GM18517 (cell line): ENCODE measurements at regions not wholly inside any gene's neighbourhood (a gene's known extent, or its start where the extent isn't known, plus 50 kb on each side); places are given as distances from the start of the nearest gene placed in this dataset.

Source experiments
- ATAC-seq: cut with Tn5 transposase; IDR thresholded peaks from one replicate; pipeline ENCODE4 v1.9.1; 2021; ENCODE audit warnings: mild to moderate bottlenecking, moderate library complexity; ENCODE audit not compliant: unreplicated experiment

DNA sequence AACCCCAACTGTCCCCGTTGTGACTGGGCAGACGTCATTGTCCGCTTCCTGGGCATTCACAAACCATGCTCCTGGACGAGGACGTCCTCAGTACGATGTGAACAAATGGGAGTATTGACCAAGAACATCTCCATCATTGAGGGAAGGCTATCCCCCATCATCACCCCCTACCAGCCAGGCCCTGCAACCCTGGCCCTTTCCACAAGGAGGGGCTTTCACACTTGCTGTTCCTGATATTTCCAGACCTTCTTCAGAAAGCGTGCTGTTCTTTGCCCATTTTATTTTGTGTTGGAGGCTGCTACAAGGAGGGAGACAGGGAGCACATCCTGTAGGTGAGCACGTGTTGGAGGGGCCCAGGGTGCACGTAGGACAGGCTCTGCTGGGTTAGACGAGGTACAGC is 277.0 kb upstream of the LRRC3B start:
- ATAC-seq, result no peak

DNA sequence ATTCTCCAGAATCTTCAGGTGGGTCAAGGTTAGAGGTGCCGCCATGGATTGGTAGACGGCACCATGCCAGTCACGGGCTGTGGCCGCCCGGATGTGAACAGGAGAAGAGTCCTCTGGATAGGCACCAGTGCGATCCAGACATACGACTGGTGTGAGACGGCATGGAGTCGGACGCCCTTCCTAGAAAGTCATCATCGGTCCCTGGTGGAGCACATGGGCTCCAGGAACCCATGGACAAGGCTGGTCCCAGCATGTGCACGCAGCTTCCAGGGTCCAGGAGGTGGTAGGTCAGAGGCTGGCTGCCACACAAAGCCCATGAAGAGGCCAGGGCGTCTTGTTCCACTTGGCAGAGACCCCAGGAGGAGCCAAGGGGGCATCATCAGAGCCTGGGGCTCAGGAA is 276.1 kb upstream of the LRRC3B start:
- ATAC-seq, result no peak

DNA sequence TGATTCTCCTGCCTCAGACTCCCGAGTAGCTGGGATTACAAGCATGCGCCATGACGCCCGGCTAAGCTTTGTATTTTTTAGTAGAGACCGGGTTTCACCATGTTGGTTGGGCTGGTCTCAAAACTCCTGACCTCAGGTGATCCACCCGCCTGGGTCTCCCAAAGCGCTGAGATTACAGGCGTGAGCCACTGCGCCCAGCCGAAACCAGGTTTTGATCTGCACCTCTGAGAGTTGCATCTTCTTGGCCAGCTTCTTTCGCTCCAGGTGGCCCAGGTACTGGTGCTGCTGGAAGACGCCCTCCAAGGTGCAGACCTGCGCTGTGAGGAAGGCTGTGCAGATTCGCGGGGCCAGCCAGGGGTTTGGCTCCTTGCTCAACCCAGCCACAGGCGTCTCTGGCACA is 275.4 kb upstream of the LRRC3B start:
- no peak for ATAC-seq

DNA sequence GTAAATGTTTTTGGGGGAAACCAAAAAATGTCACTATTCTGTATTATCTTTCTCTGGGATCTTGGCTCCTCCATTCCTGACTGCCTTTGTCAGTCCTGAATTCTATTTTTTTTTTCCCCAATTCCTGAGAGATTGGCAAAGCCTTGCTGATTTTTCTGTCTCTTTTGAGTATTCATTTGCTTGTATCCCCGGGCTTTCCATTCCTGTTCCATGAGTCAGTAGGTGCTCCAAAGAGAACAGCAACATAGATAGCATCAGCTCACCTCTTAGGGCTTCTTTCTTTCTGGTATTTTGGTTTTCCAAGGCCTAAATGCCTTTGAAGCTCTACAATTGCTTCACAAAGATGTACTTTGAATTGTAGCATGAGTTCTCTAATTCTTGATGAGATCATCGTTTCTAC is 271.7 kb upstream of the LRRC3B start:
- ATAC-seq, result no peak

DNA sequence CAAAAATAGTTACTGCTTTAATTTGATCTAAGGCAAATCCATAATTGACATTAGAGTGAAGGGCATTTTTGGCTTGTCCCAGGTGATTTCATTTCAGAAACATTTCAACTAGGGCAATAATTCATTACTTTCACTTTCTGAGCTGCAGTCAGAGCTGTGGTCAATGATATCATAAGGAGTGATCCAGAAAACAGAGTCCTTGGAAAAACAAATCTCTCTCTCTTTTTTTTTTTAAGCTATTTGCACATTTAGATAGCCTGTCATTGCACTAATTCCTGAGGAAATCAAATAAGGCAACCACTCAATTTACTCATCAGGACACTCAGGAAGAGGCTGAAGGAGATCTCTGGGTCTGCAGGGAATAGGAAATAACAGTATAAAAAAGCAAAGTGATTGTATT is 269.5 kb upstream of the LRRC3B start:
- ATAC-seq, result no peak

DNA sequence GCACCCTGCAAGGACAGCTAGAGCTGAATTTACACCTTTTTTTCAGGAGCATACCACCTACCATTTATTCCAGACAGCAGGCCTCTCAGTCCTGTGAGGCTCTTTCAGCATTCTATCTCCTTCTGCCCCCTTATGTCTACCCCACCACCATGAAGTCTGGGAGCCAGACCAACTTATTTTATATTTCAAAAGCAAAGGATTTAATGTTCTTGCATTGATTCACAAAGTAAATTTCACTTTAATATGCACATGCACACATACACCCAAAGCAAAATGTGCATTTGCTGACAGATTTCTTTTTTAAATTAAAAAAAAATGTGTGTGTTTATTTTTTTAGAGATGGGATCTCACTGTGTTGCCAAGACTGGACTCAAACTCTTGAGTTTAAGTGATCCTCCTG is 264.2 kb upstream of the LRRC3B start:
- no peak for ATAC-seq

DNA sequence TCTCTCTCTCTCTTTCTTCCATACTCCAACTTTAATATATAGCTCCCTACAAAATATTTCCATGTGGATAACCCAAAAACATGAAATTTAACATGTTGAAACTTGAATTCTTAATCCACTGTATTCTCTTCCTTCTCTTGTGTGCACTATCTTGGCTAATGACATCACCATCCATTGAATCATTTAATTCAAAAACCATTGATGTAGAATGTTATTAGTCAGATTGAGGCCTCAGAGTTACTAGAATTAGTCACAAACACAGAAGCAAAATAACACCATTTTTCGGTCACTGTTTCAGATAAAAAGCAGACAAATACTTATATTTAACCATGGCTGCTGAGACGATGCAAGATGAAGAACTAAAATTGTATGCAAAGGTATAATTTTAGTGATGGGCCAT is 256.9 kb upstream of the LRRC3B start:
- ATAC-seq, result no peak

DNA sequence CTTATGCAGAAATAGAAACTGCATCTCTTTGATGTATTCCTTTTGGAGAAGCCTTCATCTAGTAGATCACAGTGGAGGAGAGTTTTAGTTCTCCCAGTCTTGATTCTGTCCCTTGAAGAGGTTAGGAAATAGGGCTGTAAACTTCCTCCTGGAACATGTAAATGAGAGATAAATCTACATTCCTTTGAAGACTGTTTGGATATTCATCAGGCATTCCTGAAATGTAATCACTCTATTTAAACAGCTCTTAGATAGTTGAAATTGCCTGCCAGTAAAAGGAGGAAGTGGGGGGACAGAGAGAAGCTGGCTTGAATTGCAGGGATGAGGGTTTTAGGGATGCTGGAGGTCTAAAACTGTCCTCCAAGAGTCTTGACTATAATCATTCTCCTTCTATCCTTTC is 254.3 kb upstream of the LRRC3B start:
- no peak for ATAC-seq

DNA sequence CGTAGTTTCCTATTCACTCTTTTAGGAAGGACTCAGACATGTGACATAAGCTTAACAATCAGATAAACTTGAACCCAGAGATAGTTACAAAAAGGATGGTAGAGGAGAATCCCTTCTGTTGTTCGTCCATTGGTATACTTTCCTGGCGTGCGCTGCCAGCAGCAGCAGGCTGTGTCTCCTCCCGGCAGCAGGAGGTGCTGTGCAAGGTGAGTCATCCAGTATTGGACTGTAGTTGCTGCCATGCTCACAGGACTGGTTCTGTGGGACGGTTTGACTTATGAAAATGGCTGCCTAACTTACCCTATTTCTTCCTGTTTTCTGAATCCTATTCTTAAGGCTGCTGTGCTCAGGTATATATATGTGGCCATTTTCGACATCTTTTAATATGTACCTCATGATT is 253.4 kb upstream of the LRRC3B start:
- no peak for ATAC-seq

DNA sequence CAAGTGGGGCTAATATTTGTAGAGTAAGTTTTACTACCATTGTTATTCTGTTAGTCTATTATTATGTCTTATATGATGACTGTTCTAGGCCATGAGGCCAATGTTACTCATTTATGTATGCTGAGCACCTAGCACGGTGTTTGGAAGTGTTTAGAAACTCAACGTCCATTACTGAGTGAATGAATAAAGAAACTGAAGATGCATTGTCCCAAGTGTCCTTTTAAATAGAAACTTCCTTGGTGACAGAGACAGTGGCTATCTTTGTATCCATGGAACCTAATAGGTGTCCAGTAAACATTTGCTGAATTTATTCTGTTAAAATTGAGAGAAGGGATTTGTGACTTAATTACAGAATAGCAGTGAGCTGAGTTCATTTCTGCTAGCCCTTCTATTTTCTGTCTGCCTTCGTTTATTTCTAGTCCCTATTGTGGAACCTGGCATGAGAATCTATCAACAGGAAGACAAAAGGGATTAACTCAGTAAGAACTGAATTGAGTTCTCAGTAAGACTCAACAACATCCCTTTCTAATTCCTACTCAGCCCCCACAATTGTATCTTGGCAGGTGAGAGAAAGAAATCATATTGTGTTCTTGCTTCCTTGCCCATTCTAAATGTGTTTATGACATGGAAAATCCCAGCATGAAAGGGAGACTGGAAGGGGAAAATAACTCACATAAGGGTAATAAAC is 246.6 kb upstream of the LRRC3B start:
- ATAC-seq, result no peak

DNA sequence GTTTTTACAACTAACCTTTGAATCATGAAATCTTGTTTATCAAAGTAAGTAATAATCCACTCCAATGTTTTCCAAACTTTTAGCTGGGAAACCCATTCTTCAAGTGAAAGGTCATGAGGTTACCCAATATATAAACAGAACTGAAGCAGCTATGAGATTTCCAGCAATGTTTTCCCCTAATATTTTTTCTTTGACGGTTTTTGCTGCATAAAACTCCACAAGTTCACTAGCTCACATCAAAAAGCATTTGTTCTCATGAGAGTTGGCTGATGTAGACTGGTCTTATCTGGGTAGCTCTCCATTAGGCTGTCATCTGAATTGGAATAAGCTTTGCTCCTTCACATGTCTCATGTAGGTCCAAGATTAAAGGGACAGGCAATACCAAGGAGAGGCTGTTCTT is 241.2 kb upstream of the LRRC3B start:
- no peak for ATAC-seq

DNA sequence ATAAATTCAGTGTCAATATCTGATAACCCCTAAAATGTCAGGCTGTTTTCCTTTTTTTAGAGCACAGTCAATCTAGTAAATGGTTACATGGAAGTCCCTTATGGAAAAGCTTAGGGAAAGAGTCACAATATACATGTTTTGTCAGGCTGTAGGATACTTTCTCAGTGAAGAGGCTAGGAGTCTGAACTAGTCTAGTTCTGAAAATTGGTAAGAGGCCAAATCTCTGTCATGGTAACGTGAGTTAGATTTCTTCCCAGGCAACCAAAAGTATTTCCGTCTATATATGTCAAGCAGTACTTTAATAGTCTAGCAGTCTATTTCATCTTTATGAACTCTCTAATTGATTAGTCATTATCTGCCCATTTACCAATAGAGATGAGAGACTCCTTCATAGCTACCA is 215.9 kb upstream of the LRRC3B start:
- no peak for ATAC-seq

DNA sequence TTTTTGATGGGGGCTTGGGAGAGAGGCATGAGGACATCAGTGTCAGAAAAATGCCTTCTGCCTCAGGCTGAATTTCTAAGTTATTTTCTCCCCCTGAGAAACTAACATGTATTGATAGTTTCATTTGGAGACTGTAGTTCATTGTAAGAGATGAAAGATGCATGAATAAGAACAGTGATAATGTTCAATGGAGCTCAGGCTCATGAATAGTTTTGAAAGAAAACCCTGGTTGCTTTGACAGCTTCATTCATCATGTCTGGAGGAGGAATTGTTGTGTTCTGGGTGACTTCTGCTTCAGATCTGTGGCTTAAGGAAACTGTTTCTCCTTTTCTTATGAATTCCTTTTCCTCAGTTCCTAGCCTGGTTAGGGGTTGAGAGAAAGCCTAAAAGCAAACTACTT is 204.0 kb upstream of the LRRC3B start:
- ATAC-seq, result no peak

DNA sequence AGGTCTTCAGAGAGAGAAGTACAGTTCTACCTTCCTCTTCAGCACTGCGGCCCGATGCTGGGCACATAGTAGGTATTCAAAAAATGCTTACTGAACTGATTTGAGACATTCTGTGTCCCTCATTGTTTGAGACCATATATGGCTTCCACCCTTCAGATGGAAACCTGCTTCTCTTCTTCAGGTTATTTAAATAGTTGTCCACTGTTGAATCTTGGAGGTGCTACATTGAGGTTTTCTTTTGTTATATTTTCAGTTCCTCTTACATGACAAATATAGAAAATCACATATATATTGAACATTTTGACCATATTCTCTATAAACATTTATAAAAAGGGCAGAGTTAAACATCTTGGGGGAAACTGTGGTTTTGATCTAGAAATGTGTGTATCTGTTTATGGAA is 200.2 kb upstream of the LRRC3B start:
- no peak for ATAC-seq

DNA sequence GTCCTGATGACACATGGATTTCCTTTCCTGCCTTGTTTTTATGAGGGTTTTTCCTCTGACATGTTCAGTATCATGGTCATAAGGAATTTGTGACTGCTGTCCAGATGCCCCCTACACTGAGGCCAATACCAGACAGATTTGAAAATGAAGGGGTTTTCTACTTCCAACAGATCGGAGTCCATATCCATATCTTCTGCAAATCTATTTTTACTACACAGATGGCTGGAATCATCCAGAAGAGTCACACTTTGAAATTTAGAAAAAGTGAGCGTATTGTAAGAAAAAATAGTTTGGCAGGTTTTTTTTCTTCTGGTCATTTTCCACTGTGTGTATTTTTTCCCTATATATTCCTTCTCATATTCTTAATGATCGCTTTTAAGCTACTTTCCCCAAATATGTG is 197.5 kb upstream of the LRRC3B start:
- ATAC-seq, result no peak

DNA sequence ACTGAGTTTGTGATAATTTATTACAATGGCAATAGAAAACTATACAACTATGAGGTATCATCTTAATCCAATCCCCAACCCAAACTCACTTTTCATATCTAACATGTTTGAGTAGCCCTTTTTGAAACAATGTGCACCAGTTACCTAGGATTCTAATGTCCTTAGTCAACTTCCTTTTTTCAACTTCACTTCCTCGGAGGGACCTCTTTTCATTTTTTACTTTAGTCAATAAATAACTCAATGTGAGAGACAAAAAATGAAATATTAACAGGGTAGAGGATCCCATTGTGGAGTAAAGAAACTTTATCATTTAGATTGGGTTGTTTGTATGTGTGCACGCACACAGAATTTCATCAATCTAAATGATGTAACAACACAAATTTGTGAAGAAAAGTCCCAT is 193.6 kb upstream of the LRRC3B start:
- no peak for ATAC-seq

DNA sequence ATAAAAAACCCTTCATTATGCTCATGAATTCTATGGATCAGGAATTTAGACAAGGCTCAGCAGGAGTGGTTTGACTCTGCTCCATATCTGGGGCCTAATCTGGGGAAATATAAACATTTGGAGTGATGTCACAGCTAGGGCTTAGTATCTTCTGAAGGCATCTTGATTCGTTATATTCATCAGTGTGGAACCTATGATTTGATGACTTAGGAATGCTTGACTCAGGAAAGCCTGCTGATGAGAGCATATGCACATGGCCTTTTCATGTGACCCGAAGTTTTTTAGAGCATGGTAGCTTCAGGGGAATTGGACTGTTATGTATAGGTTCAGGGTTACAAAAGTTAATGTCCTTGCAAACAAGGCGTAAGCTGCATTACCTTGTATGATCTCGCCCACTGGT is 184.9 kb upstream of the LRRC3B start:
- no peak for ATAC-seq

DNA sequence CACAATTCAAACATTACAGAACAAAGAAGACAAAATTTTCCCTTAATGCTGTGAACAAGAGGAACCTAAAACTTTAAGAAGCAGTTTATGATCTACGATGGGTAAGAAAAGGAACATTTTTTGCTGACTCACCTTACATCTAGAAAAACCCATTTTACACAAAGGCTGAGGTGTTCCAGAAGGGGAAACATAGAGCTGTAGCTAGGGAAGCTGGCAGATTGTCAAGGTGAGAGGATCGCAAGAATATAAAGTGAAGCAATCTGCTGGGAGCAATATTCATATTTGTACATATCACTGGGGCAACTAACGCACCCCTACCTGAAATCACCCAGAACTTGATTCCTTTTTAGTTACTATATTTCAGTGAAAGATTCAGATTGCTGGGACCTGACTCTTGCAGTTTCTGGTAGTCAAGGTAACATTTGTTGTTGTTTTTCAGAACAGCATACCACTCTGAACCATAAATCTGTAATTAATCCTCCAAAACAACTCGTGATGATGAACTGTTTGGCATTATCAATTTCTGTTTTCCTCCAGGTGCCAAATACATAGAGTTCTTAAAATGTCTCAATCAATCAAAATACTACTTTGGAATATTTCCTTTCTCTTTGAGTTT is 184.1 kb upstream of the LRRC3B start:
- no peak for ATAC-seq

DNA sequence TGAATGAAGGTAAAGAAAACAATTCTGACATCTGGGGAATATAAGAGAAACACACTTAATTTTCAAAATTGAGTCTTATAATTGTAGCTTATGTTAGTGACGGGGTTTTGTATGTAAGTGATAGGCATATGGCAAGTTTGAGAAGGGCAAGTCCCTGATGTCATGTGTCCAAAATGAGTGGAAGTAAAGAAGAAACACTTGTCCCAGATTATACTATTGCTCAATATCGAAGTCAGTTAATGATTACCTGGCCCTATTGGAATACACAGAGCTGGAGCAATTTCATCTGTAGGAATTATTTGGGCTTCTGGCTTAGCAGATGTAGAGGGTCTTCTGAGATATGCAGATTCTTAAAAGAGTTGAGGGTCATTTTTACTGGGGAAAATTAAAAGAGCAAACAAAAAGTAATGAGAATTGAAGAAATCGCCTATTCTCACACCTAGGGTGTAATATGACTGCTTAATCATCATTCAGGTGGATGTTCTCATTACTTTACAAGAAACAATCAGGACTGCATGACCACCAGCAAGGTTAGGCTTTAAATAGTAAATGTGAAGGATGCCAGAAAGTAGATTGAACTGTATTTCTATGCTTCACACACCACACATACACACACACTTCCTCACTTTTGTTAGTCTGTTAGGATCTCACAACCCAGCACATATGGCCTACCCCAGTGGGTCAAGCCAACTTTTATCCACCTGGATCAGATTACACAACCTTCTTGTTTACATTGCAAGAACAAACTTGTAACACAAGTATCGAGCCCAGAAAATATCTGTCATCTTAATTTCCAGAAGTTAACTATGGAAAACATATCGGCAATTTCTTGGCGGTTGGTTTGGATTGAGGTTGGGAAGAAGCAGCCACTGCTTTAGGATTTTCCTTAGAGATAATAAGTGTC is 183.3 kb upstream of the LRRC3B start:
- ATAC-seq, result no peak

DNA sequence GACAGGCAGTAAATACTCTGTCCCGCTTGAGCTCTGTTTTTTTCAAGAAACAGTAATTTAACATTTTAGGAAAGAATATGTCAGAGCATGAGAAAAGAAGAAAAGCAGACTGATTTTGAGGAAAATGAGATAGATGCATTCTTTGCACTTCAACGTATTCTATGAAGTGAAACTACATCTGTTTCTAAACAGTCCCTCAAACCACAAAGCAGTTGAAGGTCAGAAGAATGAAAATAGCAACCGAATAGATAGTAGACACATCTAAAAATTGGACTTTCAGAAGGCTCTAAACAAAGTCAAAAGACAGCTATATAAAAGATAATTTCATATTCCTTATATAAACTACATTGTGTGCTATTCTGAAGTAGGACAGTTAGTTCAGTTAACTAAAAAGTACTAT is 172.6 kb upstream of the LRRC3B start:
- peak; percentile 63 for ATAC-seq

DNA sequence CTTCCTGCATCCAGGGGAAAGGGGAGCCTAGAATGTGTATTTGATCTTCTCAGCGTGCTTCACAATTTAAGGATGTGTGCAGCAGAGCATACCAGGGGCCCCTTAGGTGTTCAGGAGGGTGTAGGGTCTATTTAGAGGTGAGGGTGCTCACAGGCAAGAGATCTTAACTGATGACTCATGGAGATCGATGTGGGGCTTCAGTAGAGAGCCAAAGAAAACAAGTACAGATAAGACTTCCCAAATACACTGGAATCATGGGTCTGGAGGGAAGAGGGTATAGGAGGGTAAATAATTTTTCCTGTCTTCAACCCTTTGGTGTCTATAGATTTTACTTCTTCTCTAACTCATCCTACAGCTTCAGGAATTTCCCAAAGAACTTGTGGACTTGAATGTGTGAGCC is 170.2 kb upstream of the LRRC3B start:
- ATAC-seq, result no peak

DNA sequence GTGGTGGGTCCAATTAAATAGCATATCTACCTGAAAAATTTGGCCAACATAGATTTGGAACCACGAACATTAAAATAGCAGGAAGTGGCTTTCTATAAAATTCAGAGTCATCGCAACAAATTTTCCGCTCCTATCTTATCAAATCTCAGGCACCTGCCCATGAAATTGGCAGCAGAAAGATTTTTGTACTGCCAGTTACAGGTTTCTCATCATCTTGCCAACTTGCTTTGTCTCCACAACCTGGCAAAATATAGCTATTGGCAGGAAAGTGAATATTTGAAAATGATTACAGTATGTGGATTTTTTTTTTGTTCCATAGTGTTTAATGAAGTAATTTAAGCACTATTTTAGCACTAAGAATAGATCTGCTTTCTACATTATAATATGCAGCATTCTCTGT is 161.6 kb upstream of the LRRC3B start:
- ATAC-seq, result no peak
